Loucy (cell line): ENCODE measurements at regions not wholly inside any gene's neighbourhood (a gene's known extent, or its start where the extent isn't known, plus 50 kb on each side); places are given as distances from the start of the nearest gene placed in this dataset.

Experiments
- CTCF ChIP-seq: fragments of 200-600 bp; sonication (generic); conservative IDR thresholded peaks from 2 replicates; pipeline ENCODE4 v1.5.1; 2014; ENCODE audit warnings: mild to moderate bottlenecking, antibody characterized with exemption, low read length
- EZH2phosphoT487 ChIP-seq: fragments of 200-600 bp; IDR thresholded peaks from 2 replicates; pipeline ENCODE4 v1.6.1; 2018; ENCODE audit warnings: antibody characterized with exemption, mild to moderate bottlenecking, moderate library complexity, borderline replicate concordance

GRCh38 chr5:89129941-89130340 lies 247.0 kb upstream of the MEF2C start:
- TF ChIP-seq CTCF (no peak), EZH2phosphoT487 (no peak)
